NCI-H1105 treated with DMSO at 0.1 percent for 48 hours (cell line): ENCODE measurements at regions not wholly inside any gene's neighbourhood (a gene's known extent, or its start where the extent isn't known, plus 50 kb on each side); places are given as distances from the start of the nearest gene placed in this dataset.
"Not testable (repeated sequence)": the region's sequence is repeated elsewhere in the genome, so short reads cannot be mapped to it uniquely, and the experiment has no call there.

Experiments used
- DNase-seq: peaks from one replicate; lab custom pipeline; 2025; lab: John Stamatoyannopoulos, UW

- peak; percentile 49 for DNase-seq
These were observed 115.5 kb upstream of the G2E3 start for GRCh38 chr14:30443368-30444007.

- no peak for DNase-seq
These were observed 114.5 kb upstream of the G2E3 start for GRCh38 chr14:30444451-30444850.

- no peak for DNase-seq
These were observed 113.8 kb upstream of the G2E3 start for GRCh38 chr14:30445011-30445793.

GRCh38 chr14:30445852-30446251 lies 113.1 kb upstream of the G2E3 start:
- no peak for DNase-seq

- no peak for DNase-seq
These were observed 108.1 kb upstream of the G2E3 start for GRCh38 chr14:30450631-30451545.

- DNase-seq, result no peak
These were observed 102.7 kb upstream of the G2E3 start for GRCh38 chr14:30456296-30456695.

GRCh38 chr14:30462358-30462757 lies 96.6 kb upstream of the G2E3 start:
- DNase-seq, result no peak

- no peak for DNase-seq
These were observed 94.5 kb upstream of the G2E3 start for GRCh38 chr14:30464481-30464880.

- no peak for DNase-seq
These were observed 90.6 kb upstream of the G2E3 start for GRCh38 chr14:30468354-30468753.

- no peak for DNase-seq
These were observed 87.0 kb upstream of the G2E3 start for GRCh38 chr14:30471980-30472379.

- DNase-seq, result not testable (repeated sequence)
These were observed 84.9 kb upstream of the G2E3 start for GRCh38 chr14:30473846-30474696.

GRCh38 chr14:30482276-30482675 lies 76.7 kb upstream of the G2E3 start:
- no peak for DNase-seq

GRCh38 chr14:30484201-30484600 lies 74.8 kb upstream of the G2E3 start:
- DNase-seq, result no peak

- DNase-seq, result no peak
These were observed 74.0 kb upstream of the G2E3 start for GRCh38 chr14:30484976-30485375.

GRCh38 chr14:30496852-30497251 lies 62.1 kb upstream of the G2E3 start:
- no peak for DNase-seq

GRCh38 chr14:30499358-30499757 lies 59.6 kb upstream of the G2E3 start:
- DNase-seq, result no peak

- DNase-seq, result peak; percentile 98
These were observed 58.7 kb upstream of the G2E3 start for GRCh38 chr14:30500222-30500621.

- DNase-seq, result no peak
These were observed 51.7 kb upstream of the G2E3 start for GRCh38 chr14:30507209-30507608.
